Activated effector memory CD4-positive, alpha-beta T cell treated with Interleukin-2 at 50 U/mL for 16 hours (primary cell): ENCODE measurements at regions not wholly inside any gene's neighbourhood (a gene's known extent, or its start where the extent isn't known, plus 50 kb on each side); places are given as distances from the start of the nearest gene placed in this dataset.
"Not testable (repeated sequence)": the region's sequence is repeated elsewhere in the genome, so short reads cannot be mapped to it uniquely, and the experiment has no call there.

Source experiments
- DNase-seq: peaks from one replicate; pipeline ENCODE4 v3.0.0-alpha.2; 2020

DNA sequence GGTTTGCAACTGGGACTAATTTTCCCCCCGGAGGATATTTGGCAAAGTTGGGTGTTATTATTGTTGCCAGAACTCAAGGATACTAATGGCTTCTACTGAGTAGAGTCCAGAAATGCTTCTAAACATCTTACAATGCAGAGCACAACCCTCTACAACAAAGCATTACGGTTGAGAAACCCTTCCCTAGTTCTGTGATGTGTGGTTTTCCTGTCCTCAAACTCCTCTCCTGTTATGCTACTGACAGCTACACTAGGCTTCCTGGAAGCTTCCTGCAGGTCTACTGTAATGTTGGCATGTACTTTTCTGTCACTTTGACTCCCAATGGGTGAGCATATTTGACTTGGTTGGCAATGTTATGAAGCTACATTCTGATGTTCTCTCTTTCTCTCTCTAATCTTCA, 1656.9 kb downstream of the MRPL39 start:
- no peak for DNase-seq

DNA sequence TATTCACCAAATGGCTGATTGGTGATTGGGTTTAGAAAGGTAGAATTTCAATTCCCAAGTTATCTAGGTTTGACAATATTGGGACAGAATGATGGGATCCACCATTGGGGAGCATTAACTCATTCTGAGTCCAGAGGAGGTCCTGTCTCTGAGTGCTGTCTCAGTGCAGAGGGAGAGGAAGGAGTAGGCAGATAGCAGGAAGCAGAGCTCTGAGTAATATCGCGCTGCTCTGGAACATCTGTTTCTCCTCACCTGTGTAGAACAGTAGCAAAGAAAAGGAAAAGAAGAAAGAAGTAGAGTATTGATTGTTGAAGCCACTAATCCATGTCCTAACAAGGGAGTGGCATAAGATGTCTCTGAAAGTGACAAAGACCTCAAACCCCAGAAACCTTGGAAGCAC, 1657.8 kb downstream of the MRPL39 start:
- no peak for DNase-seq

GRCh38 chr21:23939369-23940065, 1667.8 kb downstream of the MRPL39 start:
- no peak for DNase-seq

GRCh38 chr21:23936991-23937390, 1670.3 kb downstream of the MRPL39 start:
- no peak for DNase-seq

DNA sequence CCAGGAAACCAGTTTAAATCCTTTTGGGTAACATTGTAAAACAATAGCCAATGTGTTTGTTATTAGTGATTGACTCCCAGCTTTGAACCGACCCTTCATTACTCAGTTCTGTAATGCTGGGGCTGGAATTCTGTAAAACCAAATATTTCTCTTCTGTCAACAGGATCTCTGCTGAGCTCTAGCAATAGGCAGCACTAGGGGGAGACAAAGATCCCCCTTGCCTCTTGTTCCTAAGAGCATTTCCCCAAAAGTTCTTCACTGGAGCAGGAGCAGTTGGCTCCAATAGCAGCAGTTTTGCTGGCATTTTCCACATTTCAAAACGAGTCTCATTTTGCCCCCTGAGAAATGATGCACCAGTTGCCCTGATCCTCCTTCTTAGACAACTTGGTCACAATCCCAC, 1671.1 kb downstream of the MRPL39 start:
- DNase-seq, result no peak

DNA sequence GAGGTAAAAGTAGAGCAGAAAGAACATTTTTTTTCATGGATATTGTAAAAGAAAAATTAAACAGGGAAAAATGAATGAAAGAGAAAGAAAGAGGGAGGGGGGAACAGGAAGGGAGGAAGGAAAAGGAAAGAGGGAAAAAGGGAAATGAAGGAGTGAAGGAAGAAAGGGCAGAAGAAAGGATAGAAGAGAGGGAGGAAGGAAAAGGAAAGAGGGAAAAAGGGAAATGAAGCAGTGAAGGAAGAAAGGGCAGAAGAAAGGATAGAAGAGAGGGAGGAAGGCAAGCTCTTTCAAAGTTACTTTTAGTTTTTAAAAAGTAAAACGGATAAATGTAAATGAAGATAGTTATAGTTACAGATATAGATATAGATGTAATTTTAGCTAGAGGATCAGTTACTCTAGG, 1676.7 kb downstream of the MRPL39 start:
- DNase-seq, result no peak

DNA sequence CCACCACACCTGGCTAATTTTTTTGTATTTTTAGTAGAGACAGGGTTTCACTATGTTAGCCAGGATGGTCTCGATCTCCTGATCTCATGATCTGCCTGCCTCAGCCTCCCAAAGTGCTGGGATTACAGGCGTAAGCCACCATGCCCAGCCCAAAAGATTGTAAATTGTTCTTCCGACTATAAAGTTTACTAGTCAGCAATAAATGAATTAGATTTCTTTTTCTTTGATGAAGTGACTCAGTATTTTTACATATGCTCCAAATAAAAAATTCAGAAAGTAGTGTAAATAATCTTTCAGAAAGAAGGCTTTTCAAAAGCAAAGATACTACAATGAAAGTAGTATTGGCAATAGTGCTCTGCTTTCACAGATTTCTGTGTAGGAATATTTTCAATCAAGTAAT, 1680.9 kb downstream of the MRPL39 start:
- not testable (repeated sequence) for DNase-seq

DNA sequence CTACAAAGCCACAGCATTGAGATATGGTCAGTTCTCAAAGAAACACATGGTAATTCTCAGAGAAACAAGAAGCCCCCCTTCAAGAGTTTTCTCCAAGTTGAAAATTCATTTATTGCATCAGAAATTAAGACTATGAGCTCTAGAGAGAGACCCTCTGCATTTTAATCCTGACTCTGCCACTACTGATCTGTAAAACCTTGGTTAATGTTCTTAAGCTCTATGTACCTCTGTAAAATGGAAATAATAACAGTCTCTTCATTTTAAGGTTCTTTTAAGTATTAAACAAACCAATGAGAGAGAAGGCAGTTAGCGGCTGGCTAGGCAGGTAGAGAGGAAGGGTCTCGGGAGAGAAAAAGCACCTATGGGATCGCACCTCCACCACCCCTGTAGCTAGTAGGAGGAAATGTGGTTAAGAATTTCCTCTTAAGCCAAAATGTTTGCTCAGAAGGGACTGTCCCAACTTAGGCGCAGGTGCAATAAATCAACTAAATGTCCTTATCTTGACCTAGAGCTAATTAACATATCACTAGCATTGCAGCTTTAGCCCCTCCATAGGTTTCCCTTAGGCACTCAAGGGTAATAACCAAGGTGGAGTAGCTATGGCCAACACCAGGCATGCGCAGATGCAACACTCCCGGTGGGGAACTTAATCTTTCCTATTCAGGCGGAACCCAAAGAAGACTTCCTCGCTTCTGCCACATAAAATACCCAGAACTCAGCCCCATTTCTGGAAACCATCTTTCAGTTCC, 1685.4 kb downstream of the MRPL39 start:
- no peak for DNase-seq

DNA sequence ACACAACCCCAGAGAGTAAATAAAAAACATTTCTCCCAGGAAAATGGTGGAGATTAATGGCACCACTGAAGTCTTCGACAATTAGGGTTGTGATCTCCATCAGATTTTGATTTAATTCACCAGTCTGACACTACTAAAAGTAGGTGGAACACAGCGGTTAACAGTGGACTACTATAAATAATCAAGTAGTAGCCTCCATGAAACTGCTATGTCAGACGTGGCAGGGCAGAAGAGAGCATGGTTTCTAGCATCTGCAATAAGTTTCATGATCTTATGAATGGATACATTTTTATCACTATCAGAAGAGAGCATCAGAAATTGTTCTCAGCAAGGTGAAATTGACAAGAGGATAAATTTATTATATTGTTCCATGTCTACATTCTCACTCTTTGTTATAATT, 1706.6 kb downstream of the MRPL39 start:
- no peak for DNase-seq

DNA sequence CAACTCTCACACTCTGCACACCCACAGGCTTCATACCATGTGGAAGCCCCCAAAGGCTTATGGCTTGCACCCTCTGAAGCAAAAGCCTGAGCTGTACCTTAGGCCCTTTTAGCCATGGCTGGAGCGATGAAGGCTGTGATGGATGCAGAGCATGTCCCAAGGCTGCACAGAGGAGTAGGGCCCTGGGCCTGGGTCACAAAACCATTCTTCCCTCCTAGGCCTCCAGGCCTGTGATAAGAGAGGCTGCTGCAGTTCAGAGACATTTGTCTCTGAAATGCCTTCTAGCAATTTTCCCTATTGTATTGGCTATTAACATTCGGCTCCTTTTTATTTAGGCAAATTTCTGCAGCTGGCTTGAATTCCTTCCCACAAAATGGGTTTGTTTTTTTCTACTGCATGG, 1707.7 kb downstream of the MRPL39 start:
- no peak for DNase-seq

- DNase-seq, result no peak
Measured at GRCh38 chr21:23890652-23891051, 1716.6 kb downstream of the MRPL39 start.

DNA sequence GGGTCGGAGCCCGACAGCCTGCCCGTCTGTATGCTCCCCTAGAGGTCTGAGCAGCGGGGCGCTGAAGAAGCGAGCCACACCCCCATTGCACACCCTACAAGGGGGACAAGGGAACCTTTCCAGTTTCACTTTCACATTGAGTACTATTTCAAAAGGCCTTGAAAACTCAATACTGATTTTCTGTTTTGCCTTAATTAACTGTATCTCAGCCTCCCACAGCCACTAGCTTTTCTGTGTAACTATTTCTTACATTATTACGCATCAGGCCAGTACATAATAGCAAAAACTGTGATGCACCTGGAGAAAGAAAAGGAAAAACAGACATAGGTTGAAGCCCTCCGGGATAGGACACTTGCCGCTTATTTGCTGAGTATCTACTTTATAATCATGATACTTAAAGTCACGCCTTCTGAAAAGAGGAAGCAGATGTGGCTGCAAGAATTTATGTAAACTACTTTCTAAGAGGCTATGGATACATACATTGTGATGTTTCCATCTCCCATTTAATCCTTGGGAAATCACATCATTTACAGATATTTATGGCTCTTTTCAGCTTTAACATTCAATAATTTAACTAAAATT, 1719.5 kb downstream of the MRPL39 start:
- DNase-seq, result peak; percentile 10

GRCh38 chr21:23886828-23887724, 1720.2 kb downstream of the MRPL39 start:
- DNase-seq, result no peak

DNA sequence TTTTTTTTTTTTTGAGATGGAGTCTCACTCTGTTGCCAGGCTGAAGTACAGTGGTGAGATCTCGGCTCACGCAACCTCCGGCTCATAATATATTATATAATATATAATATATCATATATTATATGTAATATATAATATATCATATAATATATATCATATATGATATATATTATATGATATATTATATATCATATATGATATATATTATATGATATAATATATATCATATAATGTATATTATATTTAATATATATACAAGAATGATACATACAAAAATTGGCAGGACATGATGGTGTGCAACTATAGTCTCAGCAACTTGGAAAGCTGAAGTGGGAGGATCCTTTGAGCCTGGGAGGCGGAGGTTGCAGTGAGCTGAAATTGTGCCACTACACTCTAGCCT, 1725.5 kb downstream of the MRPL39 start:
- DNase-seq, result no peak

GRCh38 chr21:23876925-23877558, 1730.2 kb downstream of the MRPL39 start:
- DNase-seq, result no peak

GRCh38 chr21:23874271-23874670, 1733.0 kb downstream of the MRPL39 start:
- DNase-seq, result no peak

GRCh38 chr21:23861911-23862504, 1745.3 kb downstream of the MRPL39 start:
- DNase-seq, result no peak

DNA sequence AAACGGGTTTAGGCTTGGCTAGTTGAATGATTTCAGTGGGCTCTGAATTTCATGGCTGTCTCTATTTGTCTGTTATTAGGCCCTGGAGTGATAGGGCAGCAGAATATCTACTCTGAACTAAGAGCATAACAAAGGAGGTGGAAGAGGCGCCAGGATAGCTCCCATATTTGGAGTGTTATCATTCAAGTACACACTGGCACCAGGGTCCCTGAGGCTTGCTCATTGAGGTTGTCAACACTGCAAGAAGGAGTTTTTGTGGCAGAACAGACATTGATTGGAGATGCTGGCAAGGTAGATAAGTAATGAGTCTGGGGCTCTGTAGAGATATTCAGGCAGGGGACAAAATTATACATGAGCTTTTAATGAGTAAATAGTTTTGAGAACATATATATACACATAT, 1748.4 kb downstream of the MRPL39 start:
- DNase-seq, result no peak

GRCh38 chr21:23853796-23854379, 1753.4 kb downstream of the MRPL39 start:
- no peak for DNase-seq

DNA sequence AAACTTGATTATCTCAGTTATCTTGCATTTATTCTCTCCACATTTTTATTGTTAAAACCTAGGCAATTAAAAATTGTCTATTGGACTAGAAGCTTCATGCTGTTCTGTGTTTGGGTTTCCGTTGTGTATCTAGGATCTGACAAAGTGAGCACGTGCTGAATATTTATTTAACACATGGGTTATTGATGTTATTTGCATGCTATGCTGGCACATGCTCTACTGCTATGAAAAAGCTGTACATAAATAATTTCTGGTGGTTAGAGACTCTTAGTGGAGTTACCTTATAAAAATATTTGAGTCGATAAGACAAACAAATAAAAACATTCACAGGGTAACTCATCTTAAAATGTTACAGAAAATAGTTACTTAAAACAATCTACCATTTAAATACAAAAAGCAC, 1769.7 kb downstream of the MRPL39 start:
- no peak for DNase-seq

DNA sequence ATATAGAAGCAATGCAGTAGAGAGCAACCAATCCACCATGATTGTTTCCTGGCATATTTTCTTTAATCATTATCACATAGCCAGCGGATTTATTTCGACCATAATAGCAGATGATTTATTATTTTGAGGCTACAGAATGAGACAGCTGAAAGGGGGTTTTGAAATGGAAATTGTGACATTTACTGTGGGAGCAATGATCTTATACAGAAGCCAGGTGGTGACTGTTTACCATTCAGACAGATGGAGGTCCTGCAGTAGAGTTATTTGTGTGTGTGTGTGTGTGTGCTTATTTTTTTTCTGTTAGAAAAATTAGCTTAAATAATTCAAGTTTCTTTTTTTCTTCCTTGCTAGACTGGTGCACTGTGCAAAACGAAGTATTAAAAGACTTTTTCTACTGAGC, 1784.5 kb downstream of the MRPL39 start:
- no peak for DNase-seq

DNA sequence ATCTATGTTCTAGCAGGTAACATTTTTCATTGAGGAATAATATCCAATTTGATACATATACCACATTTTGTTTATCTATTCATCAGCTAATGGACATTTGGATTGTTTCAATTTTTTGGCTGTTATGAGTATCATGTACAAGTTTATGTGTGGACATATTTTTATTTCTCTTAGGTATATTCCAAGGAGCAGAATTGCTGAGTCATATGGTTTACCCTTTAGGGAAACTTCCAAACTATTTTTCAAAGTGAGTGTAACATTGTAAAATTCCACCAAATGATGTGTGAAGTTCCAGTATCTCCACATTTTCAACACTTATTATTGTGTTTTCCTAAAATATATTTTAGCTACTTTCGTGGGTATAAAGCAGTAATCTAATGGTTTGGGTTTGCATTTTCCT, 1789.9 kb downstream of the MRPL39 start:
- no peak for DNase-seq
